MCF 10A (cell line): ENCODE measurements at regions not wholly inside any gene's neighbourhood (a gene's known extent, or its start where the extent isn't known, plus 50 kb on each side); places are given as distances from the start of the nearest gene placed in this dataset.

Source experiments
- BruUV-seq: library from RNA; stranded (reverse); fragments of 400-500 nt; replicated peaks from 2 replicates; lab custom pipeline; 2021; lab: Mats Ljungman, UMichigan
- CTCF ChIA-PET: fragments of 300-600 bp; sonication (Branson Sonifier 250); formaldehyde crosslinking; extraction: SDS; loops from one replicate; lab custom pipeline; 2021; ENCODE audit warnings: antibody characterized with exemption, inconsistent platforms; lab: Yijun Ruan, JAX
- POLR2A ChIA-PET: fragments of 300-600, 350-650 bp; sonication (Branson Sonifier 250); formaldehyde crosslinking; extraction: SDS; loops from one replicate; lab custom pipeline; 2020; ENCODE audit warnings: antibody characterized with exemption, inconsistent platforms; lab: Yijun Ruan, JAX
- DNase-seq: peaks from one replicate; pipeline ENCODE4 v3.0.0-alpha.2; 2018; ENCODE audit not compliant: unreplicated experiment
- H3K27ac Mint-ChIP-seq: one replicate; pipeline ENCODE4 v1.8.0; 2022; ENCODE audit warnings: mild to moderate bottlenecking, low read depth, mixed read lengths; ENCODE audit not compliant: unreplicated experiment
- H3K27me3 Mint-ChIP-seq: one replicate; pipeline ENCODE4 v1.8.0; 2022; ENCODE audit warnings: mixed read lengths; ENCODE audit not compliant: insufficient read depth, unreplicated experiment
- H3K36me3 Mint-ChIP-seq: one replicate; pipeline ENCODE4 v1.8.0; 2022; ENCODE audit warnings: mild to moderate bottlenecking, moderate library complexity, mixed read lengths; ENCODE audit not compliant: insufficient read depth, unreplicated experiment
- H3K4me1 Mint-ChIP-seq: one replicate; pipeline ENCODE4 v1.8.0; 2022; ENCODE audit warnings: mixed read lengths; ENCODE audit not compliant: insufficient read depth, unreplicated experiment
- H3K4me3 Mint-ChIP-seq: one replicate; pipeline ENCODE4 v1.8.0; 2022; ENCODE audit warnings: mild to moderate bottlenecking, moderate library complexity, mixed read lengths; ENCODE audit not compliant: unreplicated experiment
- H3K9me3 Mint-ChIP-seq: one replicate; pipeline ENCODE4 v1.8.0; 2022; ENCODE audit warnings: mixed read lengths; ENCODE audit not compliant: unreplicated experiment
- intact Hi-C: fragments of 100-400 bp; cut with micrococcal nuclease; formaldehyde crosslinking; loops from 2 replicates; pipeline ENCODE4 v1.14.1; 2022
- TF ChIP-seq, protein P1 (sequence below): fragments of 200-600 bp; IDR thresholded peaks from one replicate; pipeline ENCODE4 v1.8.0; 2022; ENCODE audit warnings: antibody characterized with exemption, mild to moderate bottlenecking; ENCODE audit not compliant: unreplicated experiment

DNA sequence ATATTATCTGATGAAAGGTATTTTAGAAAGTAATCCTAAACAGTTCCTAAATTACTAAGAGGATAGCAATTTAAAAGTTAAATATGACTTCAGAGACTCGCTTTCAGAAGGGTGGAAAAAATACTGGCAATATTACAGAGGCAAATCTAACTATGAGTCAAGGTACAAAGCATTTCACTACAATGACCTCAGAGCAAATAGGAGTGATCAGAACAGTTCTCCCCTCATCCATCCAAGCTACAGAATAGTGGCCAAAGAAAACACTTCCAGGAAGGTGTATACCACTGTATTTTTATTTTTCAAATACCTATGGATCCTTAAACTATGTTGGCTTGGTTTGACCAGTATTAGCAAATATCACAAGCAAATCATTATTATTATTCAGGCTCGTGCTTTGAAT lies 112.8 kb upstream of the ODAD2 start:
- no peaks in the 10 kb centered on the region for H3K36me3 Mint-ChIP-seq
- no peaks in the 10 kb centered on the region for H3K9me3 Mint-ChIP-seq
- no TSS peak for BruUV-seq
- H3K4me1 Mint-ChIP-seq = peaks cover 6% of the 10 kb centered on the region
- POLR2A ChIA-PET = no interaction called here
- intact Hi-C loops = no loop called here
- H3K27ac Mint-ChIP-seq = no peak overlapping the region
- peak; percentile 27 for DNase-seq
- CTCF ChIA-PET = no interaction called here
- TF ChIP-seq, protein P1, sequence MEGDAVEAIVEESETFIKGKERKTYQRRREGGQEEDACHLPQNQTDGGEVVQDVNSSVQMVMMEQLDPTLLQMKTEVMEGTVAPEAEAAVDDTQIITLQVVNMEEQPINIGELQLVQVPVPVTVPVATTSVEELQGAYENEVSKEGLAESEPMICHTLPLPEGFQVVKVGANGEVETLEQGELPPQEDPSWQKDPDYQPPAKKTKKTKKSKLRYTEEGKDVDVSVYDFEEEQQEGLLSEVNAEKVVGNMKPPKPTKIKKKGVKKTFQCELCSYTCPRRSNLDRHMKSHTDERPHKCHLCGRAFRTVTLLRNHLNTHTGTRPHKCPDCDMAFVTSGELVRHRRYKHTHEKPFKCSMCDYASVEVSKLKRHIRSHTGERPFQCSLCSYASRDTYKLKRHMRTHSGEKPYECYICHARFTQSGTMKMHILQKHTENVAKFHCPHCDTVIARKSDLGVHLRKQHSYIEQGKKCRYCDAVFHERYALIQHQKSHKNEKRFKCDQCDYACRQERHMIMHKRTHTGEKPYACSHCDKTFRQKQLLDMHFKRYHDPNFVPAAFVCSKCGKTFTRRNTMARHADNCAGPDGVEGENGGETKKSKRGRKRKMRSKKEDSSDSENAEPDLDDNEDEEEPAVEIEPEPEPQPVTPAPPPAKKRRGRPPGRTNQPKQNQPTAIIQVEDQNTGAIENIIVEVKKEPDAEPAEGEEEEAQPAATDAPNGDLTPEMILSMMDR = no peak
- no peak overlapping the region for H3K4me3 Mint-ChIP-seq
- H3K27me3 Mint-ChIP-seq = no peaks in the 10 kb centered on the region

DNA sequence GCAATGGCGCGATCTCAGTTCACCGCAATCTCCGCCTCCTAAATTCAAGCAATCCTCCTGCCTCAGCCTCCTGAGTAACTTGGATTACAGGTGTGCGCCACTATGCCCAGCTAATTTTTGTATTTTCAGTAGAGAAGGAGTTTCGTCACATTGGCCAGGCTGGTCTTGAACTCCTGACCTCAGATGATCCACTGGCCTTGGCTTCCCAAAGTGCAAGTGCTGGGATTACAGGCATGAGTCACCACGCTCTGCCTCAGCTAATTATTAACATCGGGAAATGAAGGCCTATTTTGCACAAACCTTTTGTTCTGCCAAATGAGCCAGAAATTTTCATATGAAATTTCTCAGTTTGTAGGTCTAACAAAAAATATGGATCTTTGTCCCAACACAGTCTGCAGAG lies 106.7 kb upstream of the ODAD2 start:
- Mint-ChIP-seq H3K27ac (no peak overlapping the region), H3K9me3 (no peaks in the 10 kb centered on the region), H3K36me3 (no peaks in the 10 kb centered on the region), H3K4me3 (no peak overlapping the region), H3K27me3 (no peaks in the 10 kb centered on the region), H3K4me1 (no peaks in the 10 kb centered on the region)
- ChIA-PET CTCF (no interaction called here), POLR2A (no interaction called here)
- intact Hi-C loops = no loop called here
- DNase-seq = no peak
- TF ChIP-seq, protein P1 = no peak
- no TSS peak for BruUV-seq

DNA sequence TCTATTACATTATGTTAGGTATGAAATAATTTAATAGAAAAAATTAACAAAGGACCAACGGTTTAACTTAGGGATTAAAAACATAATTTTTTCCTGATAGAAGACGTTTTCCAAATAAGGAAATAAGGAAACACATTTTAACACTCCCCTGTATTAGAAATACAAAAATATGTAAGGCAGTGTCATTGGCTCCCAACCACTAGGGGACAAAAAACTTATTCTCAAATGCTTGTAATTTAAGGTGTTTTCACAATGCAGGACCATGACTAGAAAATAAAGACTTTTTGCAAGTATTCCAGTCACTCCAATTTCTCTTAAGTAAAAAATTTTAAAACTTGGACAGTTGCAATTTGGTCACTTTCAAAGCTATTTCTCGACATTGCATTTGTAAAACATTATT lies 98.8 kb upstream of the ODAD2 start:
- TF ChIP-seq, protein P1 = no peak
- intact Hi-C loops = no loop called here
- H3K36me3 Mint-ChIP-seq = no peaks in the 10 kb centered on the region
- no peak overlapping the region for H3K4me3 Mint-ChIP-seq
- ChIA-PET CTCF (no interaction called here), POLR2A (no interaction called here)
- no peak for DNase-seq
- no peak overlapping the region for H3K27ac Mint-ChIP-seq
- BruUV-seq = no TSS peak
- H3K9me3 Mint-ChIP-seq = no peaks in the 10 kb centered on the region
- H3K27me3 Mint-ChIP-seq = no peaks in the 10 kb centered on the region
- H3K4me1 Mint-ChIP-seq = no peaks in the 10 kb centered on the region

DNA sequence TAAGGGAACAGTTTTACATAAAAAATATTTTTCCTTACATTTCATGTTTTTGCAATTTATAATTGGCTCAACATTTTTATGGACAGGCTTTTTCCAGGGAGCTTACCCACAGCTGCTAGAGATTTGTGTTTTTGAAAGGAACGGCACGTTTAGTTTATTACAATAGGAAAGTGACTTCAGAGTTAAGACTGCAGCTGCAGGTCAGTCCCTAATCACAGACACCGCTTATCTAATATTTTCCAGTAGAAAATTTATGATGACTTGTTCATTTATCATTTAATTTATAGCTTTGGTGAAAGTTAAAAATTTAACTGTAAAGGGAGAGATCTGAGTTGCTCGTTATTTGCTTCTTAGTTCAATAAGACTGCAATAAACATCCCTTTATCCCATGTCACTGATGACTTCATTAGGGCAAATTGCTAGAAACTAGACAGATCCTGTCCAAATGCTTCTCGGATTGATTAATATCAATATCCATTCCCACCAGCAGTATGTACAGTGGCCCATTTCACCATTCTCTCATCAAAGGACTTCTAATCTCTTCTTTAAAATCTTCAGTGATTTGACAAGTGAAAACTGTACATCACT lies 97.0 kb upstream of the ODAD2 start:
- Mint-ChIP-seq H3K4me3 (no peak overlapping the region), H3K36me3 (no peaks in the 10 kb centered on the region), H3K4me1 (no peaks in the 10 kb centered on the region), H3K9me3 (no peaks in the 10 kb centered on the region), H3K27me3 (no peaks in the 10 kb centered on the region), H3K27ac (no peak overlapping the region)
- intact Hi-C loops = no loop called here
- POLR2A ChIA-PET = no interaction called here
- no TSS peak for BruUV-seq
- TF ChIP-seq, protein P1 = no peak
- CTCF ChIA-PET = no interaction called here
- DNase-seq = no peak
